ENCODE measurements at regions not wholly inside any gene's neighbourhood (a gene's known extent, or its start where the extent isn't known, plus 50 kb on each side); places are given as distances from the start of the nearest gene placed in this dataset.

- TF ChIP-seq POLR2AphosphoS5 (IDR thresholded peaks at IDR 0.05; ENCODE audit: low read depth, low read length) (no peak), POLR2A (IDR thresholded peaks at IDR 0.05; ENCODE audit: low read depth, low read length) (no peak)
Observed at GRCh38 chr9:13580131-13580530, 300.6 kb upstream of the MPDZ start.

Measured in GM12892 (cell line).